NCI-H1105 (cell line): ENCODE measurements at regions not wholly inside any gene's neighbourhood (a gene's known extent, or its start where the extent isn't known, plus 50 kb on each side); places are given as distances from the start of the nearest gene placed in this dataset.

Source experiments
- DNase-seq: peaks from one replicate; lab custom pipeline; 2025; lab: John Stamatoyannopoulos, UW

DNA sequence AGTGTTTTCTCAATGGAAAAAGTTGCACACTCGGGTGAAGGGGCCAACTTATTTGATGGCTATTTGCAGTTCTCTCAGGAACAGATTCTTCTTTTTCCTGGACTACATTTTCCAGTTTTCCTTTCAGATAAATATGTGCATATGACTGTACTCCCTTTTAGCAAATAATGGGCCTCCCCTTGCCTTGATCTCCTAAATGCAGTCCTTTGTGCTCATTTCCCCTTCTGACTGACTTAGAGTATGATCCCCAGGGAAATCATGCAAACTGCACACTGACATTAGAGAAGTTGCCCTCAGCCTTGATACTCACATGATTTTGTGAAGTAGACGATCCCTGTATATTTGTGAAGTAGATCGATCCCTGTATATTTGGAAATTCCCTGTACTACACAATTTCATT lies 492.9 kb upstream of the NOVA1 start:
- no peak for DNase-seq

DNA sequence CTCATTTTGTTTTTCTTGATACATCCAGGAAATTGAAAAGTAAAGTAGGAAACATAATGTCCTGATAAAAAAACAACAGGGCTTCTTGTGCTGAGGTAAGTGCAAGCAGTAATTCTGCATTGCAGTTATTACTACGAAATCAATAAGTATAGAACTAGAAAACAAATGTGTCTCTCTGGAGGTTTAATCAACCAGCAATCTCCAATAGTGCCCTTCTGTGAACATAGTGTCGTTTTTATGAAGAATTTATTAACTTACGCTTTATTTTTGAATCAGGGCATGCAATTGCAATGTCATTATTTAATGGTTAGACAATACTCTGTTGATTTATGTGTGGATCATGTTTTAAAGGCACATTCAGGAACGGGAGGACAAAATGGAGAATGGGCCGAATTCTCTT lies 494.1 kb upstream of the NOVA1 start:
- no peak for DNase-seq

DNA sequence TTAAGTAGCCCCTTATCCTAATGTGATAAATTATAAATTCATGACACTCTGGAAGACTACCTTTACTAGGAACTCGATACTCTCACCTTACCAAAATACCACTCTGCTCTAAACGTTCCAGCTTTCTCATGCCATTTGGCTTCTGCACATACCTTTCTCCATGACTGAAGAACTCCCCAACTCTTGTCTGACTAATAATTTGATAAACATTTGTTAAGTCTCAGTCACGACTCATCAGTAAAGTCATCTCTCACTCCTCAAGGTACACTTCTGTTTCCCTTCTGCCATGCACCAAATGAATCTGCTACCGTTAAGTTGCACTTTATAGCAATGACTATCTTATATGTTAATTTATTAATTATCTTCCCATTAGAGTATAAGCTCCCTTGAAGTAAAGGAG lies 498.3 kb upstream of the NOVA1 start:
- no peak for DNase-seq

DNA sequence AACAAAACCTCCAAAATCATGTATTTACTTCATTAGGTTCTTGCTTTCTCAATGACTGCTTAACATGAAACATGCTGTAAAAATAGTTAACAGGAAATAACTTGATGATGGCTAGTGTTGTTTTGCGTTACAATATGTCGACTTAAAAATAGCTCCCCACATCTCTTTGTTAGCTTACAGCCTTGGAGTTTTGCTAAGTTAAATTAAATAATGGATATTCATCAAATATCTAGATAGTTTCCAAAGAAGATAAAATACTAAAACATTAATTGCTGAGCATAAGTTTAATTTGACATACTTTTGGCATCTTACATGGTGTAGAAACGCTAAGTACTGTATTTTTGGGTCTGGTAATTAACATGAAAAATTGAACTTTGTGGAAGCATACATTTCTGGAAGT lies 500.6 kb upstream of the NOVA1 start:
- no peak for DNase-seq

DNA sequence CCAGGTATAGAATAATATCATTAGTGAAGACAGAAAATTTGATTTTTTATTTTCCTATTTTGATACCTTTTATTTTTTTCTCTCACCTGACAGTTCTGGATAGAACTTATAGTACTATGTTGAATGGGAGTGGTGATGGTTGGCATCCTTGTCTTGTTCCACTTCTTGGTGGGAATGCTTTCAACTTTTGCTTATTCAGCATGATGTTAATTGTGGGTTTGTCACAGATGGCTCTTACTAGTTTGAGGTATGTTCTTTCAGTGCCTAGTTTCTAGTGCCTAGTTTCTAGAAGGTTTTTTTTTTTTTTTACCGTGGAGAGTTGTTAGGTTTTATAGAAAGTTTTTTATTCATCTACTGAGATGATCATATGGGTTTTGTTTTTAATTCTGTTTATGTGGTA lies 516.3 kb upstream of the NOVA1 start:
- no peak for DNase-seq

DNA sequence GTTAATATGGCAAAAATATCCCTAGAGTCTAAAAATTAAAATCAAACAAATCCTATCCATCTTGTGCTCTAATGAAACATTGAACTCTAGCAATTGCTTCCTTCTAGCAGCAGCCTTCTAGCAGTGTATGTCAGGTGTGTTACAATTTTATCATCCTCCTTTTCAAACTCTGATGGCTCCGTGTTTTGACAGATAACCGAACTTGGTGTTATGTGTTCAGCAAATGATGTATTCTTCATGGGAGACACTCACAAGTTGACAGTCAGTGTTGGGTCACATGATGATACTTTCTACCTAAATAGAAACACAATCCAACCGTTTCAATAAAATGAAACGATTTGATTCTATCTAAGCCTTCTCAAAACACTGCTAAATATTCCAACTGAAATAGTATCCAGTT lies 525.3 kb upstream of the NOVA1 start:
- DNase-seq: no peak

DNA sequence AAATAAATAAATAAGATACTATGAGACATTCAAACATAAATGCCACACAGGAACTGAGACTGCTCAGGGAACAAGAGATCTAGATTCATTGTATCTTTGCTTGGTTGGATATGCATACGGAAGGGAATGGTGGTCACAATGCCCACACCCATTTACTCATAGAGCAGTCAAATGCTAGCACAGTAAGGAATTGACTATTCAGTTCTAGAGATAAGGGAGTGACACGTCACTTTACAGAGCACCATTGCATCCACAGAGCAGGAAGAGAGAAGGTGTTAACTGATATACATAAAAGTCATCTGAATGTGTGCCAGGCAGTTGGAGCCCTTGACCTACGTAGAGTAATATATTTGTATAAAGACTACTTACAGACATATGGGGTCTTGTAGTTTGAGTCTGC lies 530.0 kb upstream of the NOVA1 start:
- no peak for DNase-seq

DNA sequence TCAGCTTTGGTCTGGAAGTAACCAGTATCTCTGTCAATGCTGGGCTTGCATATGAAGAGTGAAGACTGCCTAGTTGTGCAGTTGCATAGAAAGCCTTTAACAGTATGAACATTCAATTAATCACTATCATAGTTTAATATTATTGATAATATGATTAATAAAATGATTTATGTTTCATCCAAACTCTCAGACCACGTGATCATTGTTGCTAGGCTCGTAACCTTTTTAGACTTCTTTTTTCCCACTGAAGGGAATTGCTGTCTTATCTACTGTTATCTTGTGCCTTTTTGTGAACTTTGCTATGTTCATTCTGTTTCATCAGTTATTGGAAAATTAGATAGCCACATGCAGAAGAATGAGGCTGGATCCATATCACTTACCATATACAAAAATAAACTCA lies 536.4 kb upstream of the NOVA1 start:
- DNase-seq: no peak

DNA sequence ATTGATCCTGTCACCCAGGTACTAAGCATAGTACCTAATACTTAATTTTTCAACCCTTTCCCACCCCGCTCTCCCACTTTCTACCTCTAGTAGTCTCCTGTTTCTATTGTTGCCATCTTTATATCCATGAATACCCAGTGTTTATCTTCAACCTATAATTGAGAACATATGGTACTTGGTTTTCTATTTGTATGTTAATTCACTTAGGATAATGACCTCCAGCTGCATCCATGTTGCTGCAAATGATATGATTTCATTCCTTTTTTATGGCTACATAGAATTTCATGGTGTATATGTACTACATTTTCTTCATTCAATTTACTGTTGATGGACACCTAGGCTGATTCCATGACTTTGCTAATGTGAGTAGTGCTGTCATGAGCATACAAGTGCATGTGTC lies 547.3 kb upstream of the NOVA1 start:
- DNase-seq: no peak

DNA sequence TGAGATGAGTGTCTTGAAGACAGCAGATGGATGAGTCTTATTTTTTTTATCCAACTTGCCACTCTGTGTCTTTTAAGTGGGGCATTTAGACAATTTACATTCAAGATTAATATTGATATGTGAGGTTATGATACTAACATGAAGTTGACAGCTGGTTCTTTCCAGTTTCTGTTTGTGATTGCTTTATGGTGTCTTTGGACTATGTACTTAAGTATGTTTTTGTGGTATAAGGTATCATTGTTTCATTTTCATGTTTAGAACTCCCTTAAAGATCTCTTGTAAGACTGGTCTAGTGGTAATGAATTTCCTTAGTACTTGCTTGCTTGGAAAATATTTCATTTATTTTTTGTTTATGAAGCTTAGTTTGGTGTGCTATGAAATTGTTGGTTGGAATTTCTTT lies 550.3 kb upstream of the NOVA1 start:
- DNase-seq: no peak

DNA sequence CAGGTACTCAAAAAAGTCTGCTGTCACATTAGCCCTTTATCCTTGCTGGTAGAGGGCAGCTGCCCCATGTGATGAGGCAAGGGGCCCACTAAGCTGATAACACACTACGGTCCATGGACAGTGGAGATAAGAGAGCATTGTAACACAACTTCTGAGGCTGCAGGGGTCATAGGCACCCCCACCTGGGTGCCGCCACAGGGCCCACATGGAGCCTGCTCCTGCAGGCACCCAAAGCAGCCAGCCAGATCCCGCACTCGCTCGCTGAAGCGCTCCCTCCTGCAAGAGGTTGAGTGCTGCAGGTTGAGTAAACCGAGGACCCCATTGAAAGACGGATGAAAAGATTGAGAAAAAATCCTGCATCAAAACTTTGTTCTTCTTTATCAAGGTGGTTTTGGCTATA lies 566.3 kb upstream of the NOVA1 start:
- no peak for DNase-seq

DNA sequence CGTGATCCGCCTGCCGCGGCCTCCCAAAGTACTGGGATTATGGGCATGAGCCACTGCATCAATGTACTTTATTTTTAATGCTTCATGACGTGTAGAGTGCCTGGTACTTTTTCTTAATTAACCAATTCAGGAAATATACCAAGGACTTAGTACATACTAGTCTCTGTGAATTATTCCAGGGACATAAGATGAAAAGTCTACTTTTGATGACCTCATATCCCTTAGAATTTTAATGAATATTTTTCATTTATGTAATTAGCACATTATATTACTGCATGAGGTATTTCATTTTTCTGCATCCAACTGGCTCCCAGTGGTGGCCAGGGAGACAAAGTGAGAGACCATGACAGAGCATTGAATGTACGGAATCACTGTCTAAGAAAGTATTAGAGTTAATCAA lies 577.7 kb upstream of the NOVA1 start:
- no peak for DNase-seq

DNA sequence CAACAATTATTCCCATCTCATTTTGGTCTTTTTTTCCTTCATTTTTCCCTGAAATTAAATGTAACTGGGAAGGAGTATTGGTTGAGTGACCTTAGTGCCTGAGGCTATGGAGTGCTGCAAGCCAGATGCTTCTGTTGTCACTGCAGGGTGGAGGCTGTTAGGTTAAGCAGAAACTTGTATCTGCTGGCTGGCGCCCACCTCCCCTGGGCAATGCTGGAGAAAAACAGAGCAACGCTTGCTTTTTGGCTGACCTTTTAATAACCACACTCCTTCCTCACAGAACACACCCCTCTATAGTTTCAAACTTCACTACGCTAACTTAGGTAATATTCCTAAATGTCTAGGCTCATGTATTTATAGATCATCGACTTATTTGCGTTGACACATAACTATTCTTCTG lies 583.5 kb upstream of the NOVA1 start:
- DNase-seq: no peak

DNA sequence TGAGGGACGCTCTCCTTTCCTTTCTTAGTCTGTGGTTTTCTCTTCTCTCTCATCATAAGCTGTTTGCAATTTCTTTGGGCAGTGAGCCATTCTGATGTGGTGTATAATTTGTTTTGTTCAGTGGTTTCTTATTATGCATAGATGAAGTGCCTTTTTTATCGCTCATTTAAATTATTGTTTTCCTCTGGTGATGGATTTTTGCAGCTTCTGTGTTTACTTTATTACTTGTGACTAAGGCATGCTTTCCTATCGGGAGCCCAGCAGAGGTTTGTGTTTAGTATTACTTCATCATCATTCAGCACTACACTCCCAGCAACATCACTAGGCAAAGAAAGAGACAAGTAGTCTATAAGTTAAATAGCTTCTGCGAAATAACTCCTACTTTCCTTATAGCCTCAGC lies 586.6 kb upstream of the NOVA1 start:
- DNase-seq: peak; percentile 3

DNA sequence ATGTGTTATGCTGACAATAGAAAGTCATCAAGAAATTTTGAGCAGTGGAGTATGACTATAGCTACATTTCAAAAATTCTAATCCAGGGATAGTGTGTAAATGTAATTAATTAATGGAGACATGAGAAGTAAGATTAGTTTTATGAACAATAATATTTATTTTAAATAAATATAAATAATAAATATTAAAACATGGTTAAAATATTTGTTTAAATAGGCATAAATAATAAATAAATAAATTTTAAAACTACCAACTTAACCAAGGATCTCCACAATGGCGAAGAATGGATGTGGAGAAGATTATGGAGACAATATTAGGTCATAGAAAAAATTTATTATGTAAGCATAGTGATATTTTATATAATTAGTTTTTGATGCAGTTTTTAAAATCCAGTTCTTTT lies 588.2 kb upstream of the NOVA1 start:
- no peak for DNase-seq

DNA sequence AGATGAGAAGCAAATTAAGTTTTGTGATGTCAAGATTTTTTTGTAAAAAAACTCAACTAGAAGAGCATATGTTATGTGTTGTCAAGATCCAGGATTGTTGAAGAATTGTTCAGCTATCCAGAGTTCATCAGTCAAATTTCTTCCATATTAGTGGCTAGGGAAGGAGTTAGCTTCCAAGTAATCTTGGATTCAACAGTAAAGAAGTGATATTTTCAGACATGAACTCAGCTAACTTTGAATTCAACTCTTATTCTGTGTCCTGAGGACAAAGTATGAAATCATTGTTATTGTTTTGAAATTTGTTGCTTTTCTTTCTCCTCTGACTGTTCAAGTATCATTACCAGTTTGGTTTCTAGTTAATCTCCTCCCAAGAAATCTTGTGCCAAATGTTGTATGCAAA lies 589.3 kb upstream of the NOVA1 start:
- no peak for DNase-seq

DNA sequence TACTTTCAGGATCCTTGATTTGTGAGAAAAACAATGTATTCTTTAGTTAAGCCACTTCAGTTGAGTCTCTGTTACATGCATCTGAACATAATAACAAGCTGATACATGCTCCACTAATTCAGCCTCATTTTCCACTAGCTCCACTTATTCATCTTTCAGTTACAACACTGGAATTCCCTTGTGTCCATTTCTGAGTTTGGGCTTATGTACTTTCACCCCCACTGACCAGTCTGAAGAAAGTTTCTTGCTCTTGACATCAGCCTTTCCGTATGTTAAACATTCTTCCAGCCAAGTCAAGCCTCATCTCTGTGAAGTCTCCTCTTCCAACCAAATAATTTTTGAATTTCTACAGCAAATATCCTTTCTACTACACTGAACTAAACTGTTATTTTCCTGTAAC lies 592.5 kb upstream of the NOVA1 start:
- DNase-seq: no peak

DNA sequence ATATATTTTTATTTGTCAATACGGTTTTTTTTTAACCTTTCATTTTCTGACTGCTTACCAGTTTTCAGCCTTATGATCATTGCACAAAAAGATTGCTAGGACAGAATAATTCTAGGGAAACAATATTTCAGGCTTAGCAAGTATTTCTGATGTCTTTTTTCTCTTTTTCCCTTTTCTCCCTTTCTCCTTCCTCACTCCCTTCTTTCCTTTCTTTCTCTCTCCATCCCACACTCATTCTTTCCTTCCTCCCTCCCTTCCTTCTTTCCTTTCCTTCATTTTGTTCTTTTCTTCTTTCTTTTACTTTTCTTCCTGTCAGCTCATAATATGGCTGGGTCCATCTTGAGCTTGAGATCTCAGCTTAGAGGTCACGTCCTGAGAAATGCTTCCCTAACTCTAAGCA lies 601.4 kb upstream of the NOVA1 start:
- no peak for DNase-seq

DNA sequence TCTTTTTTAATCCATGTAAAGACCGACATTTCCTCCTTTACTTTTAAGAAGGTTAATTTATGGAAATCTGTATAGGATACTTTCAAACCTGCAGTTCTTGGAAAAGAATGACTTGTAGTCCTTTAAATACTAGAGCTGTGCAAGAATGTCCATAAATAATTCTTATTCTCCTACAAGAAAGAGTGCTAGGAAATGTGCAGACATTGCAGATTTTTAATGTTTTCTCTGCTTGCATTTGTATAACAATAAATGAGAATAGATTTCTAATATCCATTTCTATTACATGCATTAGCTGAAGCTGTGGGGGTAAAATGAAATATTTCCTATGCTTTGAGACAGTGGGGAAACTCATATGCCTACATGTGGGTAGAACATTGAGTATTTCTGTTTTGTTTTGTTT lies 607.2 kb upstream of the NOVA1 start:
- DNase-seq: no peak

DNA sequence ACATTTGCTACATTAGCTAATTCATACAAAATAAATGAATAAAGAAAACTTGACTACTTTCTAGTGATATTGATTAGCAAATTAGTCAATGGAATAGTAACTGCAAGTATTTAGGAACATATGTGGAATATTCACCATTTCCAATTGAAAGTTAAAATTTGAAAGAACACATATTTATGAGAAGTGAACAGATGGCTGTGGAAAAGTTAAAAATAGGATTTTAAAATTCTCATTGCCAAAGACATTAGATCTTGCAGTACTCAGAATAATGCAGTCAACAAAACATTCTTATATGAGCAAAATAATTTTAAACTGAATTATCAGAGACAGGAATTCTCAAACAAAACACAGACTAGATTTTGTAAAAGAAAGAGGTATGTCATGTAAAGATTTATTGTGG lies 613.9 kb upstream of the NOVA1 start:
- no peak for DNase-seq

DNA sequence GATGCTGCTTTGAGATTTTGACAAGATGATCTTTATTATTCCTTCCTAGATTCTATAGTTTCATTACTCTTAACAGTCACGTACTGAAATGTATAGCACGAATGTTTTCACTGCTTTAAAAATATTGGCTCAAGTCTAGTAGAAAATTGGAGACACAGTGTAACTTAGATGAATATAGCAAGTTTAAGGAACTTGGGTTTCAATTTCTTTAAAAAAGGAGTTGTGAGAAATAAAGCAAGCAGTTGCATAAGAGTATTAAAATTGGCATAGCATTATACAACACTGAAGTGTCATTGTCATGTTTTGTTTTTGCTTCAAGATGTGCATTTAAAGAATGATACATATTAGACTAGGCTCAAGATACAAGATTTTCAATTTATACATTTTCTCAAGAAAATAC lies 624.8 kb upstream of the NOVA1 start:
- no peak for DNase-seq

DNA sequence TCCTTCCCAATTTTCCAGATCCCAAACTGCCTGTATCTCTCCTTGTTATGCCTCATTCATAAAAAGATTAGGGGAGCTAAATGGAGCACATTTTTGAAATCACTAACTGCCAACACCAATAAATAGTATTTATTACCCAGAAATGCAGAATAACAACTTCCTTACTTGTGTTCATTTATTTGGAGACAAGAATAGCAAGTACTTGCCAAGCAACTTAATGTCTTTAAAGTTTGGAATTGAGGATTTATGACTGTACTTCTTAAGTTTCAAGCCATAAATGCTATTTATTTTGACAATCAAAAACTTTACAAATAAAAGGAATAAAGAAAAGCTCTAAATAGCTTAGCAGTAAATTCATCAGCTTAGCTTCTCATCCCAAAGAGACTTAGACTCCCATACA lies 626.1 kb upstream of the NOVA1 start:
- no peak for DNase-seq

DNA sequence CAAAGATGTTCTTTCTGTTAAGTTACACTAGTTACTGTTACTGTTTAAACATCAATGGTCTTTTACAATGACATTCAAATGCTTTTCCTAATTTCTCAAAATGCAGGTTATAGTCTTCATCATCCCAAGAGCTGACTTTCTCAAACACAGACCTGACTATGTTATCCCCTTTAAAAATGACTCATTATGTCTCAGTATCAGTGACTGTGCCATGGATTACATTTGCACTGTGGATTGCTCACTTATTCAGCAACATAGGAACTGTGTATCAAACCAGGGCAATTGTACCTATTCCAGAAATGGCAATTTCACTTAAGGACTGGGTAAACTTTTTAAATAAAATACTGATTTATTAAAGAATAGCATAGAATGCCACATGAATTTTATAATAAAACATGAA lies 630.2 kb upstream of the NOVA1 start:
- no peak for DNase-seq

DNA sequence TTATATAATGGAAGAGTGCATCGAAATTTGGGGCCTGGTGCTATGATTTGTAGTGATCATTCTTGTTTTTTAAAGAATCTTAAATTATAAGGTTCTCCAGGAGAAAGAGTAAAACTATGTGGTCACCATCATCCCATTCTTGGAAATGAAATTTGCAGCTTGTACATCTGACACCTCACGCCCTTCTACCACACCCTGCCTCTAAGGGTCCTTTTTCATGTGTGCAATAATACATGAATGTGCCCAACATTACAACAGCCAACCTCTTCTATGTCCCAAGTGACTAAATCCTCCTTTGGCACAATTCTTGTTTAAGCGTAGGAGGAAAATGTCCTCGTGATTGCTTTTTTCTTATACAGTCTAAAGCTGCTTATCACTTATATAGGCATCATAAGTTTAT lies 636.5 kb upstream of the NOVA1 start:
- no peak for DNase-seq

DNA sequence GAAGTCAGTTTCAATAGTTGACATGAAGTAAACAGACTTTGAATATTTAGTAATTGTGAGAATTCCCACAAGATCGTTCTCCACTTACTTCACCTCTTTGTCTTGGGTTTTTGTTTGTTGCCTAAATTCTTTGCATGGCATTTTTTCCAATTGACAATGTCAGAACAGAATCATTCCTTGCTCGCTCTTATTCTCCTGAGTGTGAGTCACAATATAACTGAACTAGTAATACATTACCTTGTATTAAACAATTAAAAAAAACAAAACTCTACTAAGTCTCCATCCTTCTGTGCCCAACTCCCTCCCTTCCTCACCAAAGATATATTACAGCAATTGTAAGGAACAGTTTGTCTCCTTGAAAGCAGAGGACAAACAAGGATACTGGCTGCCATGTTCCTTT lies 638.8 kb upstream of the NOVA1 start:
- no peak for DNase-seq

DNA sequence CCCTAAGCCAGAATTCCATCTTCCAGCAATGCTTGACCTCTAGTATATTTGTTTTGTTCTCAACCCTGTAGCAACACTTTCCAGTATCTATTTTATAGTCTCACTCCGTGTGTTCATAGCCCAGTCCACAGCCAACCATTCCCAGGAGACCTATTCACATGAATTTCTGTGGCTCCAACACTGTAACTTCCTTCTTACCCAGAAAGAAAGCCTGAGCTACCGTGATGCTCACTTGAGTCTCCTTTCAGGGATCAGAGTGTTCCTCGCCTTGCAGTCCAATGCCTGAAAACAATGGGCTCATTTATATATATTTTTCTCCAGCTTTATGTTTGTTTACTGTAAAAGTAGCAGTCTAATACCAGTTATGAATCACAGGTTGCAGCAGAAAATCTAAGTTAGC lies 645.0 kb upstream of the NOVA1 start:
- no peak for DNase-seq
